Erythroblast (primary cell): ENCODE measurements at regions not wholly inside any gene's neighbourhood (a gene's known extent, or its start where the extent isn't known, plus 50 kb on each side); places are given as distances from the start of the nearest gene placed in this dataset.
"Not testable (repeated sequence)": the region's sequence is repeated elsewhere in the genome, so short reads cannot be mapped to it uniquely, and the experiment has no call there.

Source experiments
- DNase-seq, 2 experiments: peaks; one replicate each; lab custom pipeline; 2025; lab: John Stamatoyannopoulos, UW
- GATA1 ChIP-seq: IDR thresholded peaks from 2 replicates; pipeline ENCODE4 v1.6.1; 2011; ENCODE audit warnings: low read depth, mild to moderate bottlenecking, control low read depth, low read length, moderate library complexity
- POLR2A ChIP-seq: IDR thresholded peaks from 2 replicates; pipeline ENCODE4 v1.6.1; 2011; ENCODE audit warnings: mild to moderate bottlenecking, low read length

DNA sequence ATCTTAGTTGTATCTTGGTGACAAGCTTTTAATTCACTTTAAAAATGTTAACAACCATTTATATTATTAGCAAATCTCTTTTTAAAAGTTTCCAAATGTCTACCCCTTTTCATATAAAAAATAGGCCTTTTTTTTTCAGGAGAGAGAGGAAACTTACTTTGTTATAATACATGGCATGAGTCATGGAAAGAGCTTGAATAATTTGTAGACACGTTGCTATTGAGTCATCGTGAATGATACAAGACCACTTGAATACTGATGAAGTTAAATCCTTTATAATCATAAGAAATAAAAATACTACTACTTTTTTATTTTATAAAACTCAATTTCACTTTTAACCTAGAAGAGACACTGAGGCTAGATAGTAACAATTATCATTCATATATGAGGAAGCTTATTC, 70.3 kb upstream of the BBX start:
- DNase-seq: no peak

GRCh38 chr3:107453504-107453903, 69.3 kb upstream of the BBX start:
- TF ChIP-seq POLR2A: no peak
- TF ChIP-seq GATA1: no peak
- no peak for DNase-seq

More for the DNA sequence above, 70.3 kb upstream of the BBX start:
- no peak for TF ChIP-seq GATA1

DNA sequence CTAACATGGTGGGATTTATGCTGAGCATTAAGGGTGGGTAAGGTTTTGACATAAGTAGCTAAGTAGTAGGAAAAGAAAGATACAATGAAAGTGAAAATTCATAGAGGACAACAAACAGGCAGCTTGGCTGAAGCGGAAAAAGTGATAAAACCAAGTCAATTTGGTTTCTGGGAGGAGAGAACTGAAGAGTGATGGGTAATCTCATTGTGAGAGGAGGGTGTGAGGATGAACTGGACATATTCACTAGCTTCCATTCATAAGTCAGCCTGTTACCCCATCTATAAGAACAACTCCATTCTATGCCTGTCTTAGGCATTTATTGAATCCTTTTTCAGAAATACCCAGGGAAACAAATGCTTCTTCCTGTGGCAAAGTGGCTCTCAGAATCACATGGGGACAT, 67.1 kb upstream of the BBX start:
- DNase-seq: no peak
- TF ChIP-seq GATA1 (no peak), POLR2A (no peak)

GRCh38 chr3:107456501-107456900, 66.3 kb upstream of the BBX start:
- TF ChIP-seq POLR2A (no peak), GATA1 (no peak)
- DNase-seq: no peak

- no peak for TF ChIP-seq POLR2A
- no peak for TF ChIP-seq GATA1
- DNase-seq: peak in 1 of 2 experiments; percentile 10
Measured at GRCh38 chr3:107458871-107459270, 63.9 kb upstream of the BBX start.

DNA sequence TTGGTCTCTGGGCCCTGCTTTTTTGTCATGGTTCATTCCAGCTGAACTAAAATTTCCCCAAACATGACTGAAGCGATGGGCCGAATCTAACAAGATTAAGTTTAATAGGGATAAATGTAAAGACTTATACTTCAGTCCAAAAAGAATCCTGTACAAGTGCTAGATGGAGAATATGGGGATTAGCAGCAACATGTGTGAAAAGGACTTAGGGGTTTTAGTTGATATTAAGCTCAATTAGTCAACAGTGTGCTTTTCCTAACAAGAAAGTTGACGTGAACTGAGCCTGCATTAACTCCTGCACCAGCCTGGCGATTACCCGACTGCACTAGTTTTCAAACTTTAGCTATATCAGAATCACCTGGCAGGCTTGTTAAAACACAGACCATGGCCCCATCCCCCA, 61.0 kb upstream of the BBX start:
- TF ChIP-seq POLR2A (no peak), GATA1 (no peak)
- DNase-seq: no peak

GRCh38 chr3:107464037-107464436, 58.7 kb upstream of the BBX start:
- DNase-seq: peak in 1 of 2 experiments; percentile 8
- TF ChIP-seq POLR2A: no peak
- no peak for TF ChIP-seq GATA1

DNA sequence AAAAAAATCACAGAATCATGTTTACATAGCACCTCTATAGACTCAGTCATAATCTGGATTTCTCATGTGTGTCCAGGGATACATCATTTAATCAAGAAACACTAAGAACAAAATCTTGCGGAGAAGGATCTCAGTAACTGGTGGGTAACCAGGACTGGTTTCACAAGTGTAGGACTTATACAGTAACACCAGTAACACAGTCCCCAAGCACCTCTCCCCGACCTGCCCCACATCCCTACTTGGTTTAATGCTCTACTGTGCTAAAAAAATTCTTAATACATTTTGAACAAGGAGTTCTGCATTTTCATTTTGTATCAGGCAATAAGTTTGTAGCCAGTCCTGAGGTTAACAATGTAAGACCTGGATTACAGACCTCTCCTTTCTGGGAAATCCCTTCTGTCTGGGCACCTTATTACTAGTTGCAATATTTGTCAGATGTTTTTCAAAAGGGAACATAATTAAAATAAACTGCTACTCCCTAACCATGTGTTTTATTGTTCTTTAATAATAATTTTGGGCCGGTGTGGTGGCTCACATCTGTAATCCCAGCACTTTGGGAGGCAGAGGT, 57.6 kb upstream of the BBX start:
- DNase-seq: no peak
- TF ChIP-seq GATA1: no peak

GRCh38 chr3:107468782-107469181, 54.0 kb upstream of the BBX start:
- TF ChIP-seq POLR2A: no peak
- no peak for TF ChIP-seq GATA1
- no peak for DNase-seq

DNA sequence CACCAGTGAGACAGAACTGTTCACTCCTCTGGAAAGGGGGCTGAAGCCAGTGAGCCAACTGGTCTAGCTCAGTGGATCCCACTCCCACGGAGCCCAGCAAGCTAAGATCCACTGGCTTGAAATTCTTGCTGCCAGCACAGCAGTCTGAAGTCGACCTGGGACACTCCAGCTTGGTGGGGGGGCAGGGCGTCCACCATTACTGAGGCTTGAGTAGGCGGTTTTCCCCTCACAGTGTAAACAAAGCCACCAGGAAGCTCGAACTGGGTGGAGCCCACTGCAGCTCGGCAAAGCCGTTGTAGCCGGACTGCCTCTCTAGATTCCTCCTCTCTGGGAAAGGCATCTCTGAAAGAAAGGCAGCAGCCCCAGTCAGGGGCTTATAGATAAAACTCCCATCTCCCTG, 52.3 kb upstream of the BBX start:
- not testable (repeated sequence) for DNase-seq
